Non-pigmented ciliary epithelial cell (primary cell): ENCODE measurements at regions not wholly inside any gene's neighbourhood (a gene's known extent, or its start where the extent isn't known, plus 50 kb on each side); places are given as distances from the start of the nearest gene placed in this dataset.

Source experiments
- DNase-seq: peaks from one replicate; pipeline ENCODE4 v3.0.0-alpha.2; 2010; ENCODE audit warnings: low read depth

- DNase-seq = no peak
Measured at GRCh38 chr7:50962962-50963374, 180.3 kb upstream of the GRB10 start.

GRCh38 chr7:50962281-50962883 lies 179.7 kb upstream of the GRB10 start:
- no peak for DNase-seq

GRCh38 chr7:50960621-50961310 lies 178.1 kb upstream of the GRB10 start:
- DNase-seq = no peak

- DNase-seq = no peak
Measured at GRCh38 chr7:50959991-50960390, 177.3 kb upstream of the GRB10 start.

GRCh38 chr7:50959560-50959959 lies 176.9 kb upstream of the GRB10 start:
- DNase-seq = no peak

- no peak for DNase-seq
Measured at GRCh38 chr7:50957855-50958254, 175.2 kb upstream of the GRB10 start.

- no peak for DNase-seq
Measured at GRCh38 chr7:50957431-50957830, 174.7 kb upstream of the GRB10 start.

GRCh38 chr7:50956522-50957155 lies 173.9 kb upstream of the GRB10 start:
- no peak for DNase-seq

GRCh38 chr7:50954716-50955115 lies 172.0 kb upstream of the GRB10 start:
- no peak for DNase-seq

GRCh38 chr7:50954245-50954644 lies 171.5 kb upstream of the GRB10 start:
- no peak for DNase-seq

GRCh38 chr7:50953820-50954219 lies 171.1 kb upstream of the GRB10 start:
- DNase-seq = no peak

- DNase-seq = no peak
Measured at GRCh38 chr7:50953303-50953702, 170.6 kb upstream of the GRB10 start.

- no peak for DNase-seq
Measured at GRCh38 chr7:50952544-50952943, 169.8 kb upstream of the GRB10 start.

- no peak for DNase-seq
Measured at GRCh38 chr7:50952120-50952519, 169.4 kb upstream of the GRB10 start.

GRCh38 chr7:50943482-50943881 lies 160.8 kb upstream of the GRB10 start:
- no peak for DNase-seq

GRCh38 chr7:50941525-50941924 lies 158.8 kb upstream of the GRB10 start:
- no peak for DNase-seq

GRCh38 chr7:50940621-50941020 lies 157.9 kb upstream of the GRB10 start:
- no peak for DNase-seq

- peak; percentile 42 for DNase-seq
Measured at GRCh38 chr7:50939021-50939420, 156.3 kb upstream of the GRB10 start.

- DNase-seq = no peak
Measured at GRCh38 chr7:50937727-50938126, 155.0 kb upstream of the GRB10 start.

GRCh38 chr7:50926049-50926448 lies 143.4 kb upstream of the GRB10 start:
- no peak for DNase-seq

GRCh38 chr7:50923476-50923875 lies 140.8 kb upstream of the GRB10 start:
- DNase-seq = no peak

- no peak for DNase-seq
Measured at GRCh38 chr7:50921114-50921813, 138.6 kb upstream of the GRB10 start.
